Panc1 (cell line): ENCODE measurements at regions not wholly inside any gene's neighbourhood (a gene's known extent, or its start where the extent isn't known, plus 50 kb on each side); places are given as distances from the start of the nearest gene placed in this dataset.

Source experiments
- CTCF ChIP-seq: fragments of 450-650 bp; IDR thresholded peaks from 2 replicates; pipeline ENCODE4 v1.5.1; 2017; ENCODE audit warnings: mild to moderate bottlenecking
- POLR2AphosphoS5 ChIP-seq: IDR thresholded peaks from 2 replicates; pipeline ENCODE4 v1.6.1; 2012; ENCODE audit warnings: mild to moderate bottlenecking, low read depth, low read length, moderate library complexity
- SIN3A ChIP-seq: IDR thresholded peaks from 2 replicates; pipeline ENCODE4 v1.6.1; 2012; ENCODE audit warnings: low read depth, mild to moderate bottlenecking, low read length, moderate library complexity, borderline replicate concordance; ENCODE audit not compliant: insufficient read depth
- TCF7L2 ChIP-seq: IDR thresholded peaks from 2 replicates; pipeline ENCODE4 v1.6.1; 2011; ENCODE audit warnings: mild to moderate bottlenecking, low read depth, low read length, inconsistent platforms

- TF ChIP-seq CTCF = no peak
- TF ChIP-seq POLR2AphosphoS5 = no peak
- TF ChIP-seq SIN3A = no peak
- TF ChIP-seq TCF7L2 = no peak
Observed at GRCh38 chr14:97706819-97707218, 909.6 kb downstream of the VRK1 start.
